Ishikawa (cell line): ENCODE measurements at regions not wholly inside any gene's neighbourhood (a gene's known extent, or its start where the extent isn't known, plus 50 kb on each side); places are given as distances from the start of the nearest gene placed in this dataset.

Experiments
- CEBPB ChIP-seq: IDR thresholded peaks from 2 replicates; pipeline ENCODE4 v1.6.1; 2012
- EP300 ChIP-seq: IDR thresholded peaks from 2 replicates; pipeline ENCODE4 v1.6.1; 2012; ENCODE audit warnings: borderline replicate concordance
- MAX ChIP-seq: IDR thresholded peaks from 2 replicates; pipeline ENCODE4 v1.6.1; 2012
- REST ChIP-seq: IDR thresholded peaks from 2 replicates; pipeline ENCODE4 v1.6.1; 2012; ENCODE audit warnings: low read depth, mild to moderate bottlenecking

- TF ChIP-seq EP300: no peak
- no peak for TF ChIP-seq MAX
- TF ChIP-seq REST: no peak
- no peak for TF ChIP-seq CEBPB
Measured at GRCh38 chr2:162964513-162964912, 125.9 kb upstream of the KCNH7 start.
